ENCODE measurements at regions not wholly inside any gene's neighbourhood (a gene's known extent, or its start where the extent isn't known, plus 50 kb on each side); places are given as distances from the start of the nearest gene placed in this dataset.

- no peak for DNase-seq
Measured at GRCh38 chr6:126419901-126420300, 80.0 kb downstream of the CENPW start.

GRCh38 chr6:126422912-126423311 is 83.0 kb downstream of the CENPW start:
- DNase-seq, result no peak

- no peak for DNase-seq
Measured at GRCh38 chr6:126427713-126428112, 87.8 kb downstream of the CENPW start.

- DNase-seq, result no peak
Measured at GRCh38 chr6:126429866-126430265, 90.0 kb downstream of the CENPW start.

GRCh38 chr6:126432564-126432963 is 92.6 kb downstream of the CENPW start:
- DNase-seq, result no peak

GRCh38 chr6:126433927-126434326 is 94.0 kb downstream of the CENPW start:
- no peak for DNase-seq

GRCh38 chr6:126437205-126437604 is 97.3 kb downstream of the CENPW start:
- no peak for DNase-seq

GRCh38 chr6:126439040-126439439 is 99.1 kb downstream of the CENPW start:
- DNase-seq, result no peak

- DNase-seq, result no peak
Measured at GRCh38 chr6:126440923-126441322, 101.0 kb downstream of the CENPW start.

GRCh38 chr6:126444659-126445273 is 104.9 kb downstream of the CENPW start:
- no peak for DNase-seq

- DNase-seq, result no peak
Measured at GRCh38 chr6:126446248-126446647, 106.3 kb downstream of the CENPW start.

GRCh38 chr6:126447367-126447766 is 107.5 kb downstream of the CENPW start:
- no peak for DNase-seq

- DNase-seq, result no peak
Measured at GRCh38 chr6:126461045-126461444, 121.1 kb downstream of the CENPW start.

- no peak for DNase-seq
Measured at GRCh38 chr6:126464245-126464644, 124.3 kb downstream of the CENPW start.

GRCh38 chr6:126475449-126475848 is 135.5 kb downstream of the CENPW start:
- no peak for DNase-seq

- no peak for DNase-seq
Measured at GRCh38 chr6:126477678-126478077, 137.8 kb downstream of the CENPW start.

- no peak for DNase-seq
Measured at GRCh38 chr6:126480268-126480667, 140.4 kb downstream of the CENPW start.

- DNase-seq, result no peak
Measured at GRCh38 chr6:126481319-126481718, 141.4 kb downstream of the CENPW start.

- no peak for DNase-seq
Measured at GRCh38 chr6:126504792-126505191, 164.9 kb downstream of the CENPW start.

- no peak for DNase-seq
Measured at GRCh38 chr6:126513198-126513597, 173.3 kb downstream of the CENPW start.

- no peak for DNase-seq
Measured at GRCh38 chr6:126516411-126516810, 176.5 kb downstream of the CENPW start.

GRCh38 chr6:126524811-126525326 is 185.0 kb downstream of the CENPW start:
- no peak for DNase-seq

- DNase-seq, result no peak
Measured at GRCh38 chr6:126526547-126526946, 186.6 kb downstream of the CENPW start.

- no peak for DNase-seq
Measured at GRCh38 chr6:126526996-126527606, 187.2 kb downstream of the CENPW start.
